Natural killer cell (primary cell): ENCODE measurements at regions not wholly inside any gene's neighbourhood (a gene's known extent, or its start where the extent isn't known, plus 50 kb on each side); places are given as distances from the start of the nearest gene placed in this dataset.

Experiments
- ATAC-seq, 3 donors: fragments of 150-1000 bp in 2 of 3; fragments of 200-7000 bp in 1 of 3; cut with Tn5 transposase; 1 replicate in 1 of 3; 2 replicates in 2 of 3; pipeline ENCODE4 v1.10.0; 2021; ENCODE audit warnings: mild to moderate bottlenecking in 2 of 3, moderate library complexity in 2 of 3
- DNase-seq, 2 donors: peaks; one replicate each; pipeline versions ENCODE4 v3.0.0 to v3.0.0-alpha.2; 2013 to 2021; ENCODE audit warnings: mixed read lengths in 1 of 2
- H3K27ac ChIP-seq: one replicate; pipeline ENCODE4 v1.5.1; 2013; ENCODE audit warnings: mild to moderate bottlenecking, low read length
- H3K27me3 ChIP-seq: one replicate; pipeline ENCODE4 v1.6.1; 2013; ENCODE audit warnings: low read length; ENCODE audit not compliant: control insufficient read depth, insufficient read depth
- H3K36me3 ChIP-seq: one replicate; pipeline ENCODE4 v1.6.1; 2013; ENCODE audit warnings: low read length; ENCODE audit not compliant: control insufficient read depth, insufficient read depth
- H3K4me1 ChIP-seq: one replicate; pipeline ENCODE4 v1.6.1; 2013; ENCODE audit warnings: low read length; ENCODE audit not compliant: control insufficient read depth, insufficient read depth
- H3K4me3 ChIP-seq: one replicate; pipeline ENCODE4 v1.5.1; 2013; ENCODE audit warnings: low read length
- H3K9me3 ChIP-seq: one replicate; pipeline ENCODE4 v1.6.1; 2013; ENCODE audit warnings: low read length; ENCODE audit not compliant: control insufficient read depth, insufficient read depth
- H3K27ac Mint-ChIP-seq, 2 donors: one replicate each; pipeline ENCODE4 v1.8.0; 2022; ENCODE audit warnings: mild to moderate bottlenecking in 2 of 2, mixed read lengths in 2 of 2, moderate library complexity in 1 of 2
- H3K27me3 Mint-ChIP-seq, 2 donors: one replicate each; pipeline ENCODE4 v1.8.0; 2022; ENCODE audit warnings: low read depth in 2 of 2, mixed read lengths in 2 of 2
- H3K36me3 Mint-ChIP-seq: one replicate; pipeline ENCODE4 v1.8.0; 2022; ENCODE audit warnings: mixed read lengths
- H3K4me1 Mint-ChIP-seq, 2 donors: one replicate each; pipeline ENCODE4 v1.8.0; 2022; ENCODE audit warnings: mixed read lengths in 2 of 2
- H3K4me3 Mint-ChIP-seq: one replicate; pipeline ENCODE4 v1.8.0; 2022; ENCODE audit warnings: mild to moderate bottlenecking, moderate library complexity, mixed read lengths
- H3K9me3 Mint-ChIP-seq, 2 donors: one replicate each; pipeline ENCODE4 v1.8.0; 2022; ENCODE audit warnings: mixed read lengths in 2 of 2
- CTCF ChIP-seq: fragments of 200-600 bp; IDR thresholded peaks from one replicate; pipeline ENCODE4 v1.8.0; 2022; ENCODE audit warnings: antibody characterized with exemption
- WGBS: methylation state at CpG from one replicate; pipeline ENCODE4 v1.1.7; 2013; ENCODE audit warnings: missing lambda C conversion rate; ENCODE audit not compliant: insufficient coverage; 5-methylcytosine and 5-hydroxymethylcytosine counted together
- intact Hi-C: fragments of 100-400 bp; cut with micrococcal nuclease; formaldehyde crosslinking; loops from one replicate; pipeline ENCODE4 v1.14.2; 2022

GRCh38 chr6:109257494-109257893 lies 124.8 kb downstream of the CD164 start:
- Histone ChIP-seq H3K27me3 (no peaks in the 10 kb centered on the region), H3K9me3 (no peaks in the 10 kb centered on the region), H3K4me1 (no peaks in the 10 kb centered on the region), H3K27ac (no peak overlapping the region), H3K4me3 (no peak overlapping the region), H3K36me3 (no peaks in the 10 kb centered on the region)
- no peak for ATAC-seq
- WGBS = 96% methylated on average over 2 of the region's 2 CpGs
- DNase-seq = no peak
- H3K27ac Mint-ChIP-seq = no peak overlapping the region
- no peak overlapping the region for H3K4me3 Mint-ChIP-seq
- no peaks in the 10 kb centered on the region for H3K9me3 Mint-ChIP-seq
- no peaks in the 10 kb centered on the region for H3K36me3 Mint-ChIP-seq
- intact Hi-C loops = no loop called here
- H3K27me3 Mint-ChIP-seq = no peaks in the 10 kb centered on the region
- TF ChIP-seq CTCF = no peak
- H3K4me1 Mint-ChIP-seq = no peaks in the 10 kb centered on the region

GRCh38 chr6:109255946-109256640 lies 126.2 kb downstream of the CD164 start:
- no peak overlapping the region for H3K4me3 Mint-ChIP-seq
- Histone ChIP-seq H3K27ac (no peak overlapping the region), H3K4me3 (no peak overlapping the region), H3K4me1 (no peaks in the 10 kb centered on the region), H3K9me3 (no peaks in the 10 kb centered on the region), H3K36me3 (no peaks in the 10 kb centered on the region), H3K27me3 (no peaks in the 10 kb centered on the region)
- no peak for ATAC-seq
- no peak for DNase-seq
- TF ChIP-seq CTCF = no peak
- H3K9me3 Mint-ChIP-seq = no peaks in the 10 kb centered on the region
- no peak overlapping the region for H3K27ac Mint-ChIP-seq
- intact Hi-C loops = no loop called here
- no peaks in the 10 kb centered on the region for H3K4me1 Mint-ChIP-seq
- peaks cover 2 to 6% of the 10 kb centered on the region in 2 donors for H3K27me3 Mint-ChIP-seq
- H3K36me3 Mint-ChIP-seq = no peaks in the 10 kb centered on the region
- WGBS = 90% methylated on average over 2 of the region's 4 CpGs

GRCh38 chr6:109255087-109255486 lies 127.2 kb downstream of the CD164 start:
- intact Hi-C loops = no loop called here

More at GRCh38 chr6:109255087-109255486, 127.2 kb downstream of the CD164 start:
- no peak overlapping the region for H3K4me3 ChIP-seq
- 100% methylated on average over 2 of the region's 5 CpGs for WGBS
- no peak for TF ChIP-seq CTCF
- no peaks in the 10 kb centered on the region for H3K27me3 ChIP-seq
- ATAC-seq (no peak), DNase-seq (no peak)
- H3K9me3 Mint-ChIP-seq = no peaks in the 10 kb centered on the region
- H3K36me3 ChIP-seq = no peaks in the 10 kb centered on the region
- H3K4me3 Mint-ChIP-seq = no peak overlapping the region
- H3K27me3 Mint-ChIP-seq = peaks cover 2 to 6% of the 10 kb centered on the region in 2 donors
- no peaks in the 10 kb centered on the region for H3K4me1 ChIP-seq
- H3K4me1 Mint-ChIP-seq = no peaks in the 10 kb centered on the region
- H3K27ac ChIP-seq = no peak overlapping the region
- no peaks in the 10 kb centered on the region for H3K36me3 Mint-ChIP-seq
- no peaks in the 10 kb centered on the region for H3K9me3 ChIP-seq
- H3K27ac Mint-ChIP-seq = no peak overlapping the region
